DMS114 treated with DMSO at 0.1 percent for 48 hours (cell line): ENCODE measurements at regions not wholly inside any gene's neighbourhood (a gene's known extent, or its start where the extent isn't known, plus 50 kb on each side); places are given as distances from the start of the nearest gene placed in this dataset.
"Not testable (repeated sequence)": the region's sequence is repeated elsewhere in the genome, so short reads cannot be mapped to it uniquely, and the experiment has no call there.

Experiments used
- DNase-seq: peaks from one replicate; lab custom pipeline; 2025; ENCODE audit not compliant: unreplicated experiment; lab: John Stamatoyannopoulos, UW

- no peak for DNase-seq
These were observed 121.6 kb upstream of the FAT1 start for GRCh38 chr4:186845137-186845842.

DNA sequence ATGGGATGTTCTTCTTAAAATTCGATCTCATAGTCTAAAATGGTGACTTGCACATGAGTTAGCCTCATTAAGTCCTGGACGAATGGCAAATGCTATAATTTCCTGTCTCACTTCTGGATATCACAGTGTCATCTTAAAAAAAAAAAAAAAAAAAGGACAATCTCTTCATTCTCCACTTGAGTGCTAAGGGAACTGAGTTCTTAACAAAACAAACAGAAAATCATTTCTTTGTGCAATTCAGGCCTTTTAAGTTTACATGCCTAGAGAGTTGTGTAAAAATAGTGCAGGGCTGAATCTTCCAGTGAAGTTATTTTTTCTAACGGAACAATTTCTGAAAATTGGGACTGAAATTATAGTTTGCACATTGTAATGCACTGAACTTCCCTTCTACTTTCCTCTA is 122.8 kb upstream of the FAT1 start:
- no peak for DNase-seq

GRCh38 chr4:186847429-186848131 is 123.9 kb upstream of the FAT1 start:
- not testable (repeated sequence) for DNase-seq

DNA sequence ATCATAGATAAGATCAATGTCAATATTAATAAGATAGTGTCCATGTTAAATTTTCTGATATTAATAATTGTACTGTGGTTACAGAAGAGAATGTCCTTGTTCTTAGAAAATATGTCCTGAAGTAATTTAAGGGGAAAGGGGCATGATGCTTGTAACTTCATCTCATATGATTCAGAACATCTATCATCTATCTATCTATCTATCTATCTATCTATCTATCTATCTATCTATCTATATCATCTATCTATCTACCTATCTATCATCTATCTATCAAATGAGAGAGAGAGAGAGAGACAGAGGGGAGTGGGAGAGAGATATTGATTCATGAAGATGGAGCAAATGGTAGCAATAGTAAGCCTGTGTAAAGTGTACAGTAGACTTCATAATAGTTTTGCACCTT is 124.8 kb upstream of the FAT1 start:
- DNase-seq, result no peak

- DNase-seq, result no peak
These were observed 127.8 kb upstream of the FAT1 start for GRCh38 chr4:186851291-186852072.

- no peak for DNase-seq
These were observed 128.4 kb upstream of the FAT1 start for GRCh38 chr4:186852073-186852420.

DNA sequence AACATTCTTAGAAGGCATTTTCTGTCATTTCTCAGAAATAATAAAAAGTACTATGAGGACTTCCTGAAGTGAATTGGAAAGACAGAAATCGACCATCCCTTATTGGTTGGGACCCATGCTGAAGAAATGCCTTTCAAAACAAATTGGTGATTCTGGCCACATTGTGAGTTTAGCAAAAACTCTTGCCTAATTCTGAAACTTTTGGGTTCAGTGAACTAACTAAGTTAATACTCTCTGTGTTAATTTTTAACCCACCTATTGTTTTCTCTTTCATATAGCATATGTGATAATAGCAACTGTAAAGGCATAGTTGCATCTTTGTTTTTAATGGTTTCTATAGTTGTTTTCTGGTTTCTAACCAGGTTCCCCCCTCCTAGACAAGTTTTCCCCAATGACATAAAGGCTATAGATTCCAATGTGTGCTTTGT is 129.3 kb upstream of the FAT1 start:
- DNase-seq, result no peak

- no peak for DNase-seq
These were observed 130.6 kb upstream of the FAT1 start for GRCh38 chr4:186854256-186854655.

DNA sequence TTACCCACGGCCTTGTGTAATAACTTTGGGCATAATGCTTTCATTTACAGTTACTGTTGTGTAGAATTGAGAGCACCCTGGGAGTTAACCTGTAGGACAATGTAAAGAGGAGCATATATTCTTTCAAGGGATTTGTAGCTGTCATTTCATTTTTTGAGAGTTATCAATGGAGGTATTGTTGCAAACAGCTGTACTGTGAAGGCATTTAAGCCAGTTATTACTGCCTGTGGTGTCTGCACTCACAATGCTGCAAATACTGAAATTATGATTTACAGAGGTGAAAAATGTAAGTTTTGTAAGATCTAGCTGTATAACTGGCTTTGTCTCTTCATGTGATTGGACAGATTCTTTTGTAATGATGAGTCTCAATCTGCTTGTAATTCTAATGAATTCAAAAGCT is 131.5 kb upstream of the FAT1 start:
- no peak for DNase-seq

DNA sequence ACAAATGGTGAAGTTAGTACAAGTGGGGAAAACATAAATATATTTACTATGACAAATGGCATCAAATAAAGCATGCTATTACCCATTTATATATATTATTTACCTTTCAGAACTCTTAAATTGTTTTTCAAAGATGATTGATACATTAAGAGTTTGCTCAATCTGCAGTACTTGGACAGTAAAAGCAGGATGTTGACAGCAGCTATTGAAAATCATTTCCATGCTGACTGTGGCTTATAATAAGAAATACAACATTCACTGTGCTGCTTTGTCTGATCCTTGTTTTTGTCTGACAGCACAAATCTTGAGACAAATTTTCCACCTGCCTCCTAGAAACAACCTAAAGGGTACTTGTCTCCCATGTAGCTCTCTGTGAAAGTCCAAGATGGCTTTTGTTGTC is 134.1 kb upstream of the FAT1 start:
- DNase-seq, result no peak

DNA sequence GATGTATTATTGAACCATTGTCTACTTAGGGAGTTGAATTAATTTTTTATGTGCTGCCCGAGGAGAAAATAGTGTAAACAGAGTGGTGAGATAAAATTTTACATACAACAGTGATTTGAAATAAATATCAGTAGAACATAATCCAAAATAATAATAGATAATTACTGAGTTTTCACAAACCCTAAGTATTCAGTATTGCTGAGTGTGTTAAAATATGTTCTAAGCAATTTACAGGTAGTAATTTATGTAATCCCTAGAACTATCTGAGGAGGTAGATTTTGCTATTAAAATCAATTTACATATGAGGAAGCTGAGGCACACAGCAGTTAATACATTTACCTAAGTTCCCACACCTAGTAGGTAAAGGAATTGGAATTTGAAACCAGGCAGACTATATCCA is 134.7 kb upstream of the FAT1 start:
- no peak for DNase-seq

- no peak for DNase-seq
These were observed 135.8 kb upstream of the FAT1 start for GRCh38 chr4:186859420-186859819.

GRCh38 chr4:186861317-186861716 is 137.7 kb upstream of the FAT1 start:
- DNase-seq, result no peak

- DNase-seq, result no peak
These were observed 148.2 kb upstream of the FAT1 start for GRCh38 chr4:186871856-186872255.

- DNase-seq, result not testable (repeated sequence)
These were observed 149.4 kb upstream of the FAT1 start for GRCh38 chr4:186873095-186873494.

GRCh38 chr4:186875476-186875875 is 151.8 kb upstream of the FAT1 start:
- DNase-seq, result no peak

DNA sequence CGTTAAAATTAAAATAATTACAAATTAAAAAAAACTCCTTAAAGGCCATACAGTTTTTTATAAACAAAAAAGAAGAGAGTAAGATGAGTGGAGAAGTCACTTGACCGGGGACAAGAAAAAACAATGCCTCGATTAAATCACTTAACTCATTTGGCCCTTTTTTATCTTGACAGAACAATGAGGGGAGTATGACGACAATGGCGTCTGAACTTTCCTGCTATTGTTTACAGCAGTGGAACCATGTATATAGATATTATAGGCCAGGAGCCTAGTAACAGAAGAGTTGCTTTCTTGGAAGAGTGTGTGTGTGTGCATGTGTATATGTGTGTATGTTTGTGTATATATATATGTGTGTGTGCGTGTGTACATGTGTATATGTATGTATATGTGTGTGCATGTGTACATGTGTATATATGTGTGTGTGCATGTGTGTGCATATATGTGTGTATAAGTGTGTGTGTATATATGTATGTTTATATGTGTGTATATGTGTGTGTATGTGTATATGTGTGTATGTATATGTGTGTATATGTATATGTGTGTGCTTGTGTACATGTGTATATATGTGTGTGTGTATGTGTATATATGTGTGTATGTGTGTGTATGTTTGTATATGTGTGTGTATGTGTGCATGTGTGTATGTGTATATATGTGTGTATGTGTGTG is 153.4 kb upstream of the FAT1 start:
- no peak for DNase-seq

DNA sequence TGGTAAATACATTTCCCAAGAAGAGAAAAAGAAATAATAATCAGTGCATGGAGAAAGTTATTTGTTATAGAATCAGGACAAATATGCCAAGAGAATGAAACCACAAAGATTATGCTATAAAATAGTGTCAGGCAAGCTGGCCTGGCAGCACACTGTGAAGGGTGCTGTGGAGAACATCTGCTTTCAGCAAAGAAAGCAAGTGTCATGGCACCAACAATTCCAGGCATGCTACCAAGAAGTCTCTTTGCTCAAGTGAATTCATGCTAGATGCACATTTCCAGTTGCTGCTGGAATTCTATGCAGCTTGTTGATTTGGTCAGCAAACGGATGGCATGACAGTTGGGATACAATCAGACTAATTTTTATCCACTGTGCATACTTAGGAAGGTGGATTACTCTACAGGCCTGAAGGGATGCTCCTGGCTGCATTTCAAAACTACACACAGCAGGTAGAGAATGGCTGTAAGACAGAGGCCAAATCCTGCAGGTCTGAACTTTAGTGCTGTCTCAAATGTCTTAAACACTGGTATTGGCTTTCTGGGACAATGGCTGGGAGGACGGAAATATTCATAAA is 154.6 kb upstream of the FAT1 start:
- no peak for DNase-seq

- DNase-seq, result no peak
These were observed 158.0 kb upstream of the FAT1 start for GRCh38 chr4:186881521-186882220.

- DNase-seq, result no peak
These were observed 158.6 kb upstream of the FAT1 start for GRCh38 chr4:186882293-186882692.

DNA sequence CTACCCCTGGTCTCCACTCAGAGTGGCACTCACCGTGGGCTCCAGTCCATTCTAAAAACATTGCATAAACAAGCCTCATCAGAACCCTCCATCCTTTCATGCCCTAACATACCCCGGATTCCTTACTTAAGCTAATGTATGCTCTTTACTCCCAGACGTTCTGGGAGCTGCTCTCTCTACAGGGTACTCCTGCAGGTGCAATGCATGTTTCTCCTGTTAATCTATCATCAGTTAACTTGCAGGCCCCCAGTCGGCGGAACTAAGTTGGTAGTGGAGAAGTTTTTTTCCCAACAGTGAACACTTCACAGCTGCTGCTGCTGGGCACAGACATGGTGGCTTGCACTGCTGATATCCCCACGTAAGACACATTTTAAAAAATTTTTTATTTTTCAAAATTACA is 161.6 kb upstream of the FAT1 start:
- no peak for DNase-seq
